GM23338 (cell line): ENCODE measurements at regions not wholly inside any gene's neighbourhood (a gene's known extent, or its start where the extent isn't known, plus 50 kb on each side); places are given as distances from the start of the nearest gene placed in this dataset.

Source experiments
- CREB1 ChIP-seq: fragments of 250-450 bp; sonication (Bioruptor Pico); IDR thresholded peaks from 2 replicates; pipeline ENCODE4 v1.5.0; 2020; ENCODE audit warnings: low read depth, mild to moderate bottlenecking, moderate library complexity
- EZH2 ChIP-seq: fragments of 200-600 bp; sonication (generic); IDR thresholded peaks from one replicate; pipeline ENCODE4 v1.8.0; 2017; ENCODE audit warnings: antibody characterized with exemption, mild to moderate bottlenecking, low read depth; ENCODE audit not compliant: unreplicated experiment
- EZH2phosphoT487 ChIP-seq: fragments of 200-600 bp; sonication (generic); IDR thresholded peaks from one replicate; pipeline ENCODE4 v1.8.1; 2018; ENCODE audit warnings: antibody characterized with exemption; ENCODE audit not compliant: unreplicated experiment
- JUNB ChIP-seq: IDR thresholded peaks from one replicate; pipeline ENCODE4 v1.6.1; 2016; ENCODE audit warnings: antibody characterized with exemption; ENCODE audit not compliant: unreplicated experiment
- NANOG ChIP-seq: IDR thresholded peaks from 2 replicates; pipeline ENCODE4 v1.6.1; 2016; ENCODE audit warnings: antibody characterized with exemption, borderline replicate concordance
- POLR2AphosphoS5 ChIP-seq: IDR thresholded peaks from 2 replicates; pipeline ENCODE4 v1.6.1; 2016; ENCODE audit warnings: antibody characterized with exemption, low read depth
- STAT1 ChIP-seq: IDR thresholded peaks from one replicate; pipeline ENCODE4 v1.6.1; 2016; ENCODE audit warnings: antibody characterized with exemption; ENCODE audit not compliant: unreplicated experiment
- ZNF114 ChIP-seq: fragments of 250-450 bp; sonication (Bioruptor Pico); IDR thresholded peaks from 2 replicates; pipeline ENCODE4 v1.5.0; 2020; ENCODE audit warnings: mild to moderate bottlenecking, moderate library complexity
- ZNF331 ChIP-seq: fragments of 250-450 bp; sonication (Bioruptor Pico); IDR thresholded peaks from 2 replicates; pipeline ENCODE4 v1.5.0; 2020; ENCODE audit warnings: low read depth, mild to moderate bottlenecking, moderate library complexity
- ZNF462 ChIP-seq: fragments of 250-450 bp; sonication (Bioruptor Pico); IDR thresholded peaks from 2 replicates; pipeline ENCODE4 v1.5.0; 2020; ENCODE audit warnings: mild to moderate bottlenecking, moderate library complexity
- TF ChIP-seq, protein P1 (sequence below), 2 experiments: fragments of 200-600 bp in 1 of 2; sonication (generic) in 1 of 2; conservative IDR thresholded peaks; 2 replicates each; pipeline versions ENCODE4 v1.5.1 to v1.6.1; 2016 to 2017; ENCODE audit warnings: antibody characterized with exemption in 2 of 2, low read depth in 2 of 2, mild to moderate bottlenecking in 2 of 2, moderate library complexity in 1 of 2
- TF ChIP-seq, protein P2 (sequence below): IDR thresholded peaks from one replicate; pipeline ENCODE4 v1.6.1; 2018; ENCODE audit warnings: antibody characterized with exemption; ENCODE audit not compliant: unreplicated experiment
- TF ChIP-seq, protein P3 (sequence below): IDR thresholded peaks from 2 replicates; pipeline ENCODE4 v1.6.1; 2016; ENCODE audit warnings: antibody characterized with exemption

- TF ChIP-seq, protein P1, sequence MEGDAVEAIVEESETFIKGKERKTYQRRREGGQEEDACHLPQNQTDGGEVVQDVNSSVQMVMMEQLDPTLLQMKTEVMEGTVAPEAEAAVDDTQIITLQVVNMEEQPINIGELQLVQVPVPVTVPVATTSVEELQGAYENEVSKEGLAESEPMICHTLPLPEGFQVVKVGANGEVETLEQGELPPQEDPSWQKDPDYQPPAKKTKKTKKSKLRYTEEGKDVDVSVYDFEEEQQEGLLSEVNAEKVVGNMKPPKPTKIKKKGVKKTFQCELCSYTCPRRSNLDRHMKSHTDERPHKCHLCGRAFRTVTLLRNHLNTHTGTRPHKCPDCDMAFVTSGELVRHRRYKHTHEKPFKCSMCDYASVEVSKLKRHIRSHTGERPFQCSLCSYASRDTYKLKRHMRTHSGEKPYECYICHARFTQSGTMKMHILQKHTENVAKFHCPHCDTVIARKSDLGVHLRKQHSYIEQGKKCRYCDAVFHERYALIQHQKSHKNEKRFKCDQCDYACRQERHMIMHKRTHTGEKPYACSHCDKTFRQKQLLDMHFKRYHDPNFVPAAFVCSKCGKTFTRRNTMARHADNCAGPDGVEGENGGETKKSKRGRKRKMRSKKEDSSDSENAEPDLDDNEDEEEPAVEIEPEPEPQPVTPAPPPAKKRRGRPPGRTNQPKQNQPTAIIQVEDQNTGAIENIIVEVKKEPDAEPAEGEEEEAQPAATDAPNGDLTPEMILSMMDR (conservative IDR thresholded peaks at IDR 0.05; ENCODE audit: low read depth in 2 of 2) = 0 out of 4 replicates have a peak, but pooled peaks of 1 of the 2 experiments have one; percentile 20
- peak; percentile 17; the same call in 1 of the 2 replicates for TF ChIP-seq CREB1
- TF ChIP-seq JUNB = no peak
- TF ChIP-seq, protein P2, sequence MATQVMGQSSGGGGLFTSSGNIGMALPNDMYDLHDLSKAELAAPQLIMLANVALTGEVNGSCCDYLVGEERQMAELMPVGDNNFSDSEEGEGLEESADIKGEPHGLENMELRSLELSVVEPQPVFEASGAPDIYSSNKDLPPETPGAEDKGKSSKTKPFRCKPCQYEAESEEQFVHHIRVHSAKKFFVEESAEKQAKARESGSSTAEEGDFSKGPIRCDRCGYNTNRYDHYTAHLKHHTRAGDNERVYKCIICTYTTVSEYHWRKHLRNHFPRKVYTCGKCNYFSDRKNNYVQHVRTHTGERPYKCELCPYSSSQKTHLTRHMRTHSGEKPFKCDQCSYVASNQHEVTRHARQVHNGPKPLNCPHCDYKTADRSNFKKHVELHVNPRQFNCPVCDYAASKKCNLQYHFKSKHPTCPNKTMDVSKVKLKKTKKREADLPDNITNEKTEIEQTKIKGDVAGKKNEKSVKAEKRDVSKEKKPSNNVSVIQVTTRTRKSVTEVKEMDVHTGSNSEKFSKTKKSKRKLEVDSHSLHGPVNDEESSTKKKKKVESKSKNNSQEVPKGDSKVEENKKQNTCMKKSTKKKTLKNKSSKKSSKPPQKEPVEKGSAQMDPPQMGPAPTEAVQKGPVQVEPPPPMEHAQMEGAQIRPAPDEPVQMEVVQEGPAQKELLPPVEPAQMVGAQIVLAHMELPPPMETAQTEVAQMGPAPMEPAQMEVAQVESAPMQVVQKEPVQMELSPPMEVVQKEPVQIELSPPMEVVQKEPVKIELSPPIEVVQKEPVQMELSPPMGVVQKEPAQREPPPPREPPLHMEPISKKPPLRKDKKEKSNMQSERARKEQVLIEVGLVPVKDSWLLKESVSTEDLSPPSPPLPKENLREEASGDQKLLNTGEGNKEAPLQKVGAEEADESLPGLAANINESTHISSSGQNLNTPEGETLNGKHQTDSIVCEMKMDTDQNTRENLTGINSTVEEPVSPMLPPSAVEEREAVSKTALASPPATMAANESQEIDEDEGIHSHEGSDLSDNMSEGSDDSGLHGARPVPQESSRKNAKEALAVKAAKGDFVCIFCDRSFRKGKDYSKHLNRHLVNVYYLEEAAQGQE = no peak
- no peak for TF ChIP-seq STAT1
- no peak for TF ChIP-seq EZH2phosphoT487
- TF ChIP-seq, protein P3, sequence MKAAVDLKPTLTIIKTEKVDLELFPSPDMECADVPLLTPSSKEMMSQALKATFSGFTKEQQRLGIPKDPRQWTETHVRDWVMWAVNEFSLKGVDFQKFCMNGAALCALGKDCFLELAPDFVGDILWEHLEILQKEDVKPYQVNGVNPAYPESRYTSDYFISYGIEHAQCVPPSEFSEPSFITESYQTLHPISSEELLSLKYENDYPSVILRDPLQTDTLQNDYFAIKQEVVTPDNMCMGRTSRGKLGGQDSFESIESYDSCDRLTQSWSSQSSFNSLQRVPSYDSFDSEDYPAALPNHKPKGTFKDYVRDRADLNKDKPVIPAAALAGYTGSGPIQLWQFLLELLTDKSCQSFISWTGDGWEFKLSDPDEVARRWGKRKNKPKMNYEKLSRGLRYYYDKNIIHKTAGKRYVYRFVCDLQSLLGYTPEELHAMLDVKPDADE = no peak
- 0 out of 2 replicates have a peak, but pooled peaks have one; percentile 41 for TF ChIP-seq POLR2AphosphoS5
- no peak for TF ChIP-seq EZH2
- no peak for TF ChIP-seq ZNF331
- peak; percentile 27; the same call in 1 of the 2 replicates for TF ChIP-seq NANOG
- no peak for TF ChIP-seq ZNF114 (CRISPR knock-in tag)
- TF ChIP-seq ZNF462 (CRISPR knock-in tag) = no peak
Observed at GRCh38 chr15:38072348-38073177, 138.1 kb downstream of the TMCO5A start.
